CD4-positive, alpha-beta T cell treated with Interleukin-12 subunit alpha and Interleukin-12 subunit beta, for 1 hour (primary cell): ENCODE measurements at regions not wholly inside any gene's neighbourhood (a gene's known extent, or its start where the extent isn't known, plus 50 kb on each side); places are given as distances from the start of the nearest gene placed in this dataset.

Experiments used
- DNase-seq: peaks from one replicate; pipeline ENCODE4 v3.0.0-alpha.2; 2020

- no peak for DNase-seq
Observed at GRCh38 chr2:217183471-217183870, 323.6 kb upstream of the TNP1 start.

- no peak for DNase-seq
Observed at GRCh38 chr2:217182926-217183325, 323.1 kb upstream of the TNP1 start.

GRCh38 chr2:217181512-217181911, 321.6 kb upstream of the TNP1 start:
- no peak for DNase-seq

GRCh38 chr2:217179854-217180253, 320.0 kb upstream of the TNP1 start:
- no peak for DNase-seq

GRCh38 chr2:217178341-217178740, 318.5 kb upstream of the TNP1 start:
- no peak for DNase-seq

- DNase-seq: no peak
Observed at GRCh38 chr2:217177720-217178119, 317.9 kb upstream of the TNP1 start.

- DNase-seq: no peak
Observed at GRCh38 chr2:217171874-217172273, 312.0 kb upstream of the TNP1 start.

GRCh38 chr2:217168496-217168895, 308.6 kb upstream of the TNP1 start:
- no peak for DNase-seq

- no peak for DNase-seq
Observed at GRCh38 chr2:217167531-217167930, 307.7 kb upstream of the TNP1 start.

- DNase-seq: no peak
Observed at GRCh38 chr2:217166241-217166850, 306.5 kb upstream of the TNP1 start.

GRCh38 chr2:217165547-217165946, 305.7 kb upstream of the TNP1 start:
- no peak for DNase-seq

- DNase-seq: no peak
Observed at GRCh38 chr2:217163987-217164386, 304.1 kb upstream of the TNP1 start.

GRCh38 chr2:217162533-217162932, 302.7 kb upstream of the TNP1 start:
- no peak for DNase-seq

GRCh38 chr2:217160978-217161973, 301.4 kb upstream of the TNP1 start:
- no peak for DNase-seq

- no peak for DNase-seq
Observed at GRCh38 chr2:217160103-217160743, 300.4 kb upstream of the TNP1 start.

- DNase-seq: no peak
Observed at GRCh38 chr2:217158928-217159327, 299.1 kb upstream of the TNP1 start.

- DNase-seq: no peak
Observed at GRCh38 chr2:217157581-217157980, 297.7 kb upstream of the TNP1 start.

- no peak for DNase-seq
Observed at GRCh38 chr2:217156801-217157200, 296.9 kb upstream of the TNP1 start.

GRCh38 chr2:217154923-217155322, 295.1 kb upstream of the TNP1 start:
- DNase-seq: no peak

- no peak for DNase-seq
Observed at GRCh38 chr2:217153510-217153909, 293.6 kb upstream of the TNP1 start.

GRCh38 chr2:217152831-217153230, 293.0 kb upstream of the TNP1 start:
- DNase-seq: no peak

- no peak for DNase-seq
Observed at GRCh38 chr2:217151509-217152206, 291.8 kb upstream of the TNP1 start.

GRCh38 chr2:217150236-217150635, 290.4 kb upstream of the TNP1 start:
- no peak for DNase-seq
